ENCODE measurements at regions not wholly inside any gene's neighbourhood (a gene's known extent, or its start where the extent isn't known, plus 50 kb on each side); places are given as distances from the start of the nearest gene placed in this dataset.

DNA sequence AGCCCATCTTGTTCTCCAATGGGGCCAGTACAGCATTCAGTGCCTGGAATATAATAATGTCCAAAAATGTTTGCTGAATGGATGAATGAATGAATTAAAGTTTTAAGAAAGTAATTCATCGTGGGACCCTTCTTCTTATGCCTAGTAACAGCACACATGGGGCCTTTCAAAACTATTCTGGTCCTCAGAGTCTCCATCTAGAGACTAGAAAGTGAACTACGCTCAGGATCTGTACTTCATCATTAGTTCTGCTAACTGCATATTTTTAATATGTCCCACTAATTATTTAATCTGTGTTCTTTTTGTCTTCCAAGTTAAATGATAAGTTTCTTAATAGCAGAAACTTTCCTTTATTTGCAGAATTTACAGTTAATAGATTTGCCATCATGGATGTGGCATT, 172.5 kb downstream of the SMAD2 start:
- H3K4me3 ChIP-seq (ENCODE audit: low read depth, low read length), result no peak overlapping the region
- TF ChIP-seq CTCF (IDR thresholded peaks at IDR 0.05; ENCODE audit: low read depth, low read length), result peak; percentile 41
- no peaks in the 10 kb centered on the region for H3K36me3 ChIP-seq
- H3K4me1 ChIP-seq, result no peaks in the 10 kb centered on the region
- no peaks in the 10 kb centered on the region for H3K27me3 ChIP-seq
- no peaks in the 10 kb centered on the region for H3K9me3 ChIP-seq
- DNase-seq, result no peak

- H3K36me3 ChIP-seq, result no peaks in the 10 kb centered on the region
- H3K4me3 ChIP-seq (ENCODE audit: low read depth, low read length), result no peak overlapping the region
- H3K27me3 ChIP-seq, result no peaks in the 10 kb centered on the region
- no peaks in the 10 kb centered on the region for H3K9me3 ChIP-seq
- peak; percentile 59 for DNase-seq
- no peaks in the 10 kb centered on the region for H3K4me1 ChIP-seq
- peak; percentile 82 for TF ChIP-seq CTCF (IDR thresholded peaks at IDR 0.05; ENCODE audit: low read depth, low read length)
Observed at GRCh38 chr18:47756364-47757016, 174.0 kb downstream of the SMAD2 start.

DNA sequence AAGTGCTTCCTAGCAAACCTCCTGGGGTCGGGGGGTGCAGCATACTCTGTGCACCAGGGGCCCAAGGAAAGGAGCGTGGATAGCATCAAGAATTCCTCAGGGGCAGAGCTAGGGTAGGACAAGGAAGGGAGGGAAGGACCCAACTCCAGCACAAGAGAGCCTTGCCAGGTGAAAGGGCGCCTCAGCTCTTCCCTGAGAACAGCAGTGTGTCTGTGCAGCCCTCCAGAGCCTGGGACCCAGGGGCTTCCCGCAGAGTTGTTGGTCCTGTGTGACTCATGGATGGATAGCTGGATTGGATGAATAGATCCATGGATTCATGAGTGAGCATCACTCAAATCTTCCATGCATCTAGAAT, 175.4 kb downstream of the SMAD2 start:
- DNase-seq, result no peak
- Histone ChIP-seq H3K36me3 (no peaks in the 10 kb centered on the region), H3K4me3 (ENCODE audit: low read depth, low read length) (no peak overlapping the region), H3K27me3 (no peaks in the 10 kb centered on the region), H3K9me3 (no peaks in the 10 kb centered on the region), H3K4me1 (no peaks in the 10 kb centered on the region)
- no peak for TF ChIP-seq CTCF (IDR thresholded peaks at IDR 0.05; ENCODE audit: low read depth, low read length)

- H3K9me3 ChIP-seq, result no peaks in the 10 kb centered on the region
- no peaks in the 10 kb centered on the region for H3K27me3 ChIP-seq
- no peaks in the 10 kb centered on the region for H3K36me3 ChIP-seq
- TF ChIP-seq CTCF (IDR thresholded peaks at IDR 0.05; ENCODE audit: low read depth, low read length), result peak; percentile 70
- no peaks in the 10 kb centered on the region for H3K4me1 ChIP-seq
- H3K4me3 ChIP-seq (ENCODE audit: low read depth, low read length), result no peak overlapping the region
- peak; percentile 45 for DNase-seq
Observed at GRCh38 chr18:47754311-47755101, 176.0 kb downstream of the SMAD2 start.

DNA sequence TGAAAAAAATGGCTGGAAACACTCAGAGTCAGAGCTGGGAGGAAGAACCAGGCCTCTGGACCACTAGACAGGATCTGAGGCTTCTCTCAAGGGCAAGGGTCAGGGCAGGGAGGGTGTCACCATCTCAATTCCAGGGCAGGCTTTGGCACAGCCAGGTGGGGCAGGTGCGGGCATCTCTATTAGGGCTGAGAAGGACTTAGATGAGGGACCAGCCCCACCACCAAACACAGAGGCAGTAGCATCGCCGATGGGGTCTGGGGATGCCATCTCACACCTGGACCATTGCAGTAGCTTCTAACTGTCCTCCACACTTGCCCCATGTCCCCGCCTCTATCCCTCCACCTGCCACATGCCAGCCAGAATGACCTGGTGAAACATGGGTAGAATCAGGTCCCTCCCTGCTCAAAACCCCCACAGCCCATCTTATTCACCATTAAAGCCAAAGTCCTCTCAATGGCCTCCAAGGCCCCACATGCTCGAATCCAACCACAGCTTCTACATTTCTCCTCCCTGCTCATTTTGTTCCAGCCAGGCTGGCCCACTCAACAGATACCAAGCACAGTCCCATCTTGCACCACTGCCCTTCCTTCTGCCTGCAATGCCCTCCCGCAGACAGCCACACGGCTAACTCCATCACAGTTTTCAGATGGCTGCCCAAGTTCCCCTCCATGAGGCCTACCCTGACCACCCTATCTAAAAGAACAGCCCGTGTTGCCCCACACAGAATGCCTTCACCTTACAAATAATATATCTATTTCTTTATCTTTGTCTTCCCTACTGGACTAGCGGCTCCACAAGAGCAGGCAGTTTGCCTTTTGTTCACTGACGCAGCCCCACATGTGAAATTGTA, 177.4 kb downstream of the SMAD2 start:
- no peak for TF ChIP-seq CTCF (IDR thresholded peaks at IDR 0.05; ENCODE audit: low read depth, low read length)
- no peaks in the 10 kb centered on the region for H3K27me3 ChIP-seq
- no peaks in the 10 kb centered on the region for H3K4me1 ChIP-seq
- no peaks in the 10 kb centered on the region for H3K9me3 ChIP-seq
- H3K36me3 ChIP-seq, result no peaks in the 10 kb centered on the region
- H3K4me3 ChIP-seq (ENCODE audit: low read depth, low read length), result no peak overlapping the region
- DNase-seq, result no peak
